ENCODE measurements at regions not wholly inside any gene's neighbourhood (a gene's known extent, or its start where the extent isn't known, plus 50 kb on each side); places are given as distances from the start of the nearest gene placed in this dataset.

- no peak for TF ChIP-seq CTCF (IDR thresholded peaks at IDR 0.05)
- no peak for TF ChIP-seq POLR2A (IDR thresholded peaks at IDR 0.05)
Measured at GRCh38 chr6:167209577-167209975, 51.8 kb upstream of the GPR31 start.
